ENCODE measurements at regions not wholly inside any gene's neighbourhood (a gene's known extent, or its start where the extent isn't known, plus 50 kb on each side); places are given as distances from the start of the nearest gene placed in this dataset.

GRCh38 chr2:235278771-235279355 lies 215.0 kb upstream of the AGAP1 start:
- BruUV-seq (replicated peaks) = no TSS peak
- TF ChIP-seq, protein P1, sequence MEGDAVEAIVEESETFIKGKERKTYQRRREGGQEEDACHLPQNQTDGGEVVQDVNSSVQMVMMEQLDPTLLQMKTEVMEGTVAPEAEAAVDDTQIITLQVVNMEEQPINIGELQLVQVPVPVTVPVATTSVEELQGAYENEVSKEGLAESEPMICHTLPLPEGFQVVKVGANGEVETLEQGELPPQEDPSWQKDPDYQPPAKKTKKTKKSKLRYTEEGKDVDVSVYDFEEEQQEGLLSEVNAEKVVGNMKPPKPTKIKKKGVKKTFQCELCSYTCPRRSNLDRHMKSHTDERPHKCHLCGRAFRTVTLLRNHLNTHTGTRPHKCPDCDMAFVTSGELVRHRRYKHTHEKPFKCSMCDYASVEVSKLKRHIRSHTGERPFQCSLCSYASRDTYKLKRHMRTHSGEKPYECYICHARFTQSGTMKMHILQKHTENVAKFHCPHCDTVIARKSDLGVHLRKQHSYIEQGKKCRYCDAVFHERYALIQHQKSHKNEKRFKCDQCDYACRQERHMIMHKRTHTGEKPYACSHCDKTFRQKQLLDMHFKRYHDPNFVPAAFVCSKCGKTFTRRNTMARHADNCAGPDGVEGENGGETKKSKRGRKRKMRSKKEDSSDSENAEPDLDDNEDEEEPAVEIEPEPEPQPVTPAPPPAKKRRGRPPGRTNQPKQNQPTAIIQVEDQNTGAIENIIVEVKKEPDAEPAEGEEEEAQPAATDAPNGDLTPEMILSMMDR (IDR thresholded peaks at IDR 0.05) = no peak
- no peak for TF ChIP-seq SIN3A (IDR thresholded peaks at IDR 0.05; ENCODE audit: borderline replicate concordance, insufficient read depth, low read depth, low read length)
- TF ChIP-seq, protein P2, sequence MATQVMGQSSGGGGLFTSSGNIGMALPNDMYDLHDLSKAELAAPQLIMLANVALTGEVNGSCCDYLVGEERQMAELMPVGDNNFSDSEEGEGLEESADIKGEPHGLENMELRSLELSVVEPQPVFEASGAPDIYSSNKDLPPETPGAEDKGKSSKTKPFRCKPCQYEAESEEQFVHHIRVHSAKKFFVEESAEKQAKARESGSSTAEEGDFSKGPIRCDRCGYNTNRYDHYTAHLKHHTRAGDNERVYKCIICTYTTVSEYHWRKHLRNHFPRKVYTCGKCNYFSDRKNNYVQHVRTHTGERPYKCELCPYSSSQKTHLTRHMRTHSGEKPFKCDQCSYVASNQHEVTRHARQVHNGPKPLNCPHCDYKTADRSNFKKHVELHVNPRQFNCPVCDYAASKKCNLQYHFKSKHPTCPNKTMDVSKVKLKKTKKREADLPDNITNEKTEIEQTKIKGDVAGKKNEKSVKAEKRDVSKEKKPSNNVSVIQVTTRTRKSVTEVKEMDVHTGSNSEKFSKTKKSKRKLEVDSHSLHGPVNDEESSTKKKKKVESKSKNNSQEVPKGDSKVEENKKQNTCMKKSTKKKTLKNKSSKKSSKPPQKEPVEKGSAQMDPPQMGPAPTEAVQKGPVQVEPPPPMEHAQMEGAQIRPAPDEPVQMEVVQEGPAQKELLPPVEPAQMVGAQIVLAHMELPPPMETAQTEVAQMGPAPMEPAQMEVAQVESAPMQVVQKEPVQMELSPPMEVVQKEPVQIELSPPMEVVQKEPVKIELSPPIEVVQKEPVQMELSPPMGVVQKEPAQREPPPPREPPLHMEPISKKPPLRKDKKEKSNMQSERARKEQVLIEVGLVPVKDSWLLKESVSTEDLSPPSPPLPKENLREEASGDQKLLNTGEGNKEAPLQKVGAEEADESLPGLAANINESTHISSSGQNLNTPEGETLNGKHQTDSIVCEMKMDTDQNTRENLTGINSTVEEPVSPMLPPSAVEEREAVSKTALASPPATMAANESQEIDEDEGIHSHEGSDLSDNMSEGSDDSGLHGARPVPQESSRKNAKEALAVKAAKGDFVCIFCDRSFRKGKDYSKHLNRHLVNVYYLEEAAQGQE (IDR thresholded peaks at IDR 0.05; ENCODE audit: insufficient read depth in 1 of 2, low read depth in 2 of 2, low read length in 1 of 2) = no peak
- no peak for TF ChIP-seq TCF7L2 (IDR thresholded peaks at IDR 0.05; ENCODE audit: low read depth, low read length)
- no peak for TF ChIP-seq POLR2AphosphoS5 (IDR thresholded peaks at IDR 0.05; ENCODE audit: low read depth, low read length)

DNA sequence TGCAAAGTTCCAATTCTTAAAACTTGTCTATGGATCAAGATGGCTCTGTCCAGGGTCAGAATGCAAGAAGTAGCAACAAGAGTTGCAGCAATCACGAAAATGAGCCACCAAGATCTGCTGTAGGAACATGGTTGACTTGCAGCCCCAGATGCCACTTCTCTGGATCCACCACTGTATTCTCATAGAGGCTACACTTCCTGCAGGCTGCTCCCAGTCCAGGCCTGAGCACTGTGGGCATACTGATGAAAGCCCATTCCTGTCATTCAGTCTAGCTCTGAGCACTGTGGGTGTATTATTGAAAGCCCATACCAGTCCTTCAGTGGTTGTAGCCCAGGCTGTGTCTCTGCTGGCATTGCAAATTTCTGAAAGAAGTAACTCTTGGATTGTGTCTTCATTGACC lies 213.9 kb upstream of the AGAP1 start:
- ChIA-PET CTCF (no interaction called here), POLR2A (no interaction called here)
- ATAC-seq (no peak), DNase-seq (ENCODE audit: low read depth, low spot score) (no peak)
- intact Hi-C loops (cut with micrococcal nuclease; ENCODE audit: unreplicated experiment) = no loop called here
- Histone ChIP-seq H3K27me3 (ENCODE audit: control insufficient read depth, insufficient read depth, low read length) (peaks cover 11% of the 10 kb centered on the region), H3K4me3 (ENCODE audit: low read depth in 2 of 2, low read length in 2 of 2) (no peak overlapping the region), H3K27ac (ENCODE audit: low read length) (no peak overlapping the region), H3K9me3 (ENCODE audit: control insufficient read depth, insufficient read depth, low read depth, low read length) (no peaks in the 10 kb centered on the region), H3K4me1 (ENCODE audit: control insufficient read depth, insufficient read depth, low read length) (no peaks in the 10 kb centered on the region), H3K36me3 (ENCODE audit: control insufficient read depth, insufficient read depth, low read length) (no peaks in the 10 kb centered on the region)
- TF ChIP-seq POLR2AphosphoS5 (IDR thresholded peaks at IDR 0.05; ENCODE audit: low read depth, low read length) (no peak), SIN3A (IDR thresholded peaks at IDR 0.05; ENCODE audit: borderline replicate concordance, insufficient read depth, low read depth, low read length) (no peak), TCF7L2 (IDR thresholded peaks at IDR 0.05; ENCODE audit: low read depth, low read length) (no peak)
- TF ChIP-seq, protein P2 (IDR thresholded peaks at IDR 0.05; ENCODE audit: insufficient read depth in 1 of 2, low read depth in 2 of 2, low read length in 1 of 2) = no peak
- TF ChIP-seq, protein P1 (IDR thresholded peaks at IDR 0.05) = no peak
- no TSS peak for BruUV-seq (replicated peaks)
- in situ Hi-C loops (cut with HindIII; ENCODE audit: low pct_unique_long_range_greater_than_20kb, low sequenced_read_pairs) = no loop called here

More at GRCh38 chr2:235278771-235279355, 215.0 kb upstream of the AGAP1 start:
- no peaks in the 10 kb centered on the region for H3K4me1 ChIP-seq (ENCODE audit: control insufficient read depth, insufficient read depth, low read length)
- H3K27me3 ChIP-seq (ENCODE audit: control insufficient read depth, insufficient read depth, low read length) = peaks cover 10% of the 10 kb centered on the region
- H3K27ac ChIP-seq (ENCODE audit: low read length) = no peak overlapping the region
- DNase-seq (ENCODE audit: low read depth, low spot score) (no peak), ATAC-seq (no peak)
- ChIA-PET CTCF (interaction anchor here (0.6 kb wide), 1 partner anchor 9 kb away, joined by 3 read pairs; no protein-coding TSS in a partner anchor), POLR2A (interaction anchor here (0.6 kb wide), 1 partner anchor 17 kb away, joined by 4 read pairs; no protein-coding TSS in a partner anchor)
- no peaks in the 10 kb centered on the region for H3K36me3 ChIP-seq (ENCODE audit: control insufficient read depth, insufficient read depth, low read length)
- no peak overlapping the region for H3K4me3 ChIP-seq (ENCODE audit: low read depth in 2 of 2, low read length in 2 of 2)
- in situ Hi-C loops (cut with HindIII; ENCODE audit: low pct_unique_long_range_greater_than_20kb, low sequenced_read_pairs) = no loop called here
- no peaks in the 10 kb centered on the region for H3K9me3 ChIP-seq (ENCODE audit: control insufficient read depth, insufficient read depth, low read depth, low read length)
- intact Hi-C loops (cut with micrococcal nuclease; ENCODE audit: unreplicated experiment) = no loop called here
